ENCODE measurements at regions not wholly inside any gene's neighbourhood (a gene's known extent, or its start where the extent isn't known, plus 50 kb on each side); places are given as distances from the start of the nearest gene placed in this dataset.

DNA sequence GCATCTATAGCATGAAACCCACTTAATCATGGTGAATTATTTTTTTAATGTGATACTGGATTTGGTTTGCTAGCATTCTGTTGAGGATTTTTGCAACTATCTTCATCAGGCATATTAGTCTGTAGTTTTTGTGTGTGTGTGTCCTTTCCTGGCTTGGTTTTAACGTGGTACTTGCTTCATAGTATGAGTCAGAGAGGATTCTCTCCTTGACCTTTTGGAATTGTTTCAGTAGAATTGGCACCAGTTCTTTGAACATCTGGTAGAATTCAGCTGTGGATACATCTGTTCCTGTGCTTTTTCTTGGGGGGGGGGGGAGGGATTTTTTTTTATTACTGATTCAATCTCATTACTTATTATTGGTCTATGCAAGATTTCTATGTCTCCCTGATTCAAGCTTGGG is 232.0 kb upstream of the KLF8 start:
- H3K27ac Mint-ChIP-seq, result no peak overlapping the region
- CTCF ChIA-PET, result no interaction called here
- no peak overlapping the region for H3K9ac ChIP-seq (ENCODE audit: low read length)
- H3K27ac ChIP-seq (ENCODE audit: low read length in 2 of 2), result no peak overlapping the region
- H3K4me1 Mint-ChIP-seq, result peaks cover 7% of the 10 kb centered on the region
- no peak overlapping the region for H2AFZ ChIP-seq (ENCODE audit: insufficient read depth, low read depth, low read length, poor library complexity, severe bottlenecking)
- POLR2A ChIA-PET, result no interaction called here
- peaks cover 12% of the 10 kb centered on the region for H3K79me2 ChIP-seq (ENCODE audit: control insufficient read depth, insufficient read depth, low read length)
- H3K4me2 ChIP-seq (replicated peaks; ENCODE audit: low read depth, low read length, poor library complexity, severe bottlenecking), result no peak overlapping the region
- H3K27me3 Mint-ChIP-seq, result no peaks in the 10 kb centered on the region
- no CpG with 5 or more reads among the region's 1 CpG for WGBS (ENCODE audit: insufficient coverage)
- H3K27me3 ChIP-seq (replicated peaks in 1 of 4; ENCODE audit: control extremely low read depth in 1 of 4, control insufficient read depth in 3 of 4, insufficient read depth in 4 of 4, low read length in 3 of 4), result no peaks in the 10 kb centered on the region
- intact Hi-C loops (cut with micrococcal nuclease), result no loop called here
- no peaks in the 10 kb centered on the region for H3K9me3 ChIP-seq (ENCODE audit: control extremely low read depth in 1 of 3, control insufficient read depth in 2 of 3, insufficient read depth in 1 of 3, low read length in 2 of 3)
- TF ChIP-seq, protein P1, sequence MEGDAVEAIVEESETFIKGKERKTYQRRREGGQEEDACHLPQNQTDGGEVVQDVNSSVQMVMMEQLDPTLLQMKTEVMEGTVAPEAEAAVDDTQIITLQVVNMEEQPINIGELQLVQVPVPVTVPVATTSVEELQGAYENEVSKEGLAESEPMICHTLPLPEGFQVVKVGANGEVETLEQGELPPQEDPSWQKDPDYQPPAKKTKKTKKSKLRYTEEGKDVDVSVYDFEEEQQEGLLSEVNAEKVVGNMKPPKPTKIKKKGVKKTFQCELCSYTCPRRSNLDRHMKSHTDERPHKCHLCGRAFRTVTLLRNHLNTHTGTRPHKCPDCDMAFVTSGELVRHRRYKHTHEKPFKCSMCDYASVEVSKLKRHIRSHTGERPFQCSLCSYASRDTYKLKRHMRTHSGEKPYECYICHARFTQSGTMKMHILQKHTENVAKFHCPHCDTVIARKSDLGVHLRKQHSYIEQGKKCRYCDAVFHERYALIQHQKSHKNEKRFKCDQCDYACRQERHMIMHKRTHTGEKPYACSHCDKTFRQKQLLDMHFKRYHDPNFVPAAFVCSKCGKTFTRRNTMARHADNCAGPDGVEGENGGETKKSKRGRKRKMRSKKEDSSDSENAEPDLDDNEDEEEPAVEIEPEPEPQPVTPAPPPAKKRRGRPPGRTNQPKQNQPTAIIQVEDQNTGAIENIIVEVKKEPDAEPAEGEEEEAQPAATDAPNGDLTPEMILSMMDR (IDR thresholded peaks at IDR 0.05), result no peak
- TF ChIP-seq EZH2 (IDR thresholded peaks at IDR 0.05; ENCODE audit: borderline replicate concordance, insufficient read depth, low read depth, low read length, poor library complexity, severe bottlenecking), result no peak
- H3K36me3 ChIP-seq (replicated peaks in 1 of 2; ENCODE audit: control extremely low read depth in 1 of 2, control insufficient read depth in 1 of 2, extremely low read depth in 1 of 2, insufficient read depth in 2 of 2, low read length in 1 of 2), result no peaks in the 10 kb centered on the region
- DNase-seq (no peak), ATAC-seq (ENCODE audit: low read depth) (no peak)
- no peaks in the 10 kb centered on the region for H4K20me1 ChIP-seq (ENCODE audit: control insufficient read depth, insufficient read depth, low read length, poor library complexity, severe bottlenecking)
- H3K4me3 Mint-ChIP-seq, result no peak overlapping the region
- H3K9me3 Mint-ChIP-seq (ENCODE audit: insufficient read depth), result no peaks in the 10 kb centered on the region
- no peak overlapping the region for H3K4me3 ChIP-seq (ENCODE audit: control extremely low read depth in 1 of 5, extremely low read depth in 1 of 5, insufficient read depth in 1 of 5, low read depth in 2 of 5, low read length in 4 of 5)
- H3K4me1 ChIP-seq (ENCODE audit: control insufficient read depth in 2 of 2, insufficient read depth in 2 of 2, low read length in 2 of 2), result peaks cover 0 to 4% of the 10 kb centered on the region in 2 donors

DNA sequence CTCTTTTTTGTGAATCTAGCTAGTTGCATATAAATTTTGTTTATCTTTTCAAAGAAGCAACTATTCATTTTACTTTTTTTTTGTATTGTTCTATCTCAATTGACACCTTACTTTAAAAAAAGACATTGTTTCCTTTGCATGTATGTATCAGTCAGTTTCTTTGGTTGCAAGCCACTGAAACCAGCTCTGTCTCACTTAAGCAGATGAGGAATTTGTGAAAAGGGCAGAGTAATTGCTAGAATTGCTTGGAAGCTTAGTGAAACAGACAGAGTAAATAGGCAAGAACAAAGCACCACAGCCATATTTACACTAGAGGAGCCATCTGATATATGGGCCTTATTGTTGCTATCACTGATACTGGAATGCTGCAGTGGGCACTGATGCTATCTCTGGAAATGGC is 231.4 kb upstream of the KLF8 start:
- no peaks in the 10 kb centered on the region for H3K9me3 Mint-ChIP-seq (ENCODE audit: insufficient read depth)
- Histone ChIP-seq H3K36me3 (replicated peaks in 1 of 2; ENCODE audit: control extremely low read depth in 1 of 2, control insufficient read depth in 1 of 2, extremely low read depth in 1 of 2, insufficient read depth in 2 of 2, low read length in 1 of 2) (no peaks in the 10 kb centered on the region), H3K79me2 (ENCODE audit: control insufficient read depth, insufficient read depth, low read length) (peaks cover 6% of the 10 kb centered on the region), H4K20me1 (ENCODE audit: control insufficient read depth, insufficient read depth, low read length, poor library complexity, severe bottlenecking) (no peaks in the 10 kb centered on the region), H3K9ac (ENCODE audit: low read length) (no peak overlapping the region), H3K4me3 (ENCODE audit: control extremely low read depth in 1 of 5, extremely low read depth in 1 of 5, insufficient read depth in 1 of 5, low read depth in 2 of 5, low read length in 4 of 5) (no peak overlapping the region), H2AFZ (ENCODE audit: insufficient read depth, low read depth, low read length, poor library complexity, severe bottlenecking) (no peak overlapping the region), H3K27ac (ENCODE audit: low read length in 2 of 2) (no peak overlapping the region), H3K9me3 (ENCODE audit: control extremely low read depth in 1 of 3, control insufficient read depth in 2 of 3, insufficient read depth in 1 of 3, low read length in 2 of 3) (no peaks in the 10 kb centered on the region), H3K4me1 (ENCODE audit: control insufficient read depth in 2 of 2, insufficient read depth in 2 of 2, low read length in 2 of 2) (peaks cover 0 to 4% of the 10 kb centered on the region in 2 donors), H3K27me3 (replicated peaks in 1 of 4; ENCODE audit: control extremely low read depth in 1 of 4, control insufficient read depth in 3 of 4, insufficient read depth in 4 of 4, low read length in 3 of 4) (no peaks in the 10 kb centered on the region), H3K4me2 (replicated peaks; ENCODE audit: low read depth, low read length, poor library complexity, severe bottlenecking) (no peak overlapping the region)
- DNase-seq, result no peak
- intact Hi-C loops (cut with micrococcal nuclease), result no loop called here
- H3K4me3 Mint-ChIP-seq, result no peak overlapping the region
- no peak overlapping the region for H3K27ac Mint-ChIP-seq
- no peaks in the 10 kb centered on the region for H3K27me3 Mint-ChIP-seq
- TF ChIP-seq, protein P1 (IDR thresholded peaks at IDR 0.05), result no peak
- no peak for TF ChIP-seq EZH2 (IDR thresholded peaks at IDR 0.05; ENCODE audit: borderline replicate concordance, insufficient read depth, low read depth, low read length, poor library complexity, severe bottlenecking)
- CTCF ChIA-PET, result no interaction called here
- POLR2A ChIA-PET, result no interaction called here
- H3K4me1 Mint-ChIP-seq, result peaks cover 5% of the 10 kb centered on the region
- no peak for ATAC-seq (ENCODE audit: low read depth)
